Smooth muscle cell (in vitro differentiated cells): ENCODE measurements at regions not wholly inside any gene's neighbourhood (a gene's known extent, or its start where the extent isn't known, plus 50 kb on each side); places are given as distances from the start of the nearest gene placed in this dataset.

Experiments used
- DNase-seq: peaks from one replicate; lab custom pipeline; 2025; ENCODE audit not compliant: unreplicated experiment; lab: John Stamatoyannopoulos, UW
- H2AFZ ChIP-seq: fragments of 200-600 bp; sonication (generic); 2 replicates; pipeline ENCODE4 v1.6.0; 2016; ENCODE audit warnings: antibody characterized with exemption, low read depth, mild to moderate bottlenecking
- H3F3A ChIP-seq: fragments of 200-600 bp; sonication (generic); 2 replicates; pipeline ENCODE4 v1.6.0; 2017; ENCODE audit warnings: antibody characterized with exemption, low read depth
- H3K27ac ChIP-seq: fragments of 200-600 bp; sonication (generic); 2 replicates; pipeline ENCODE4 v1.5.1; 2016; ENCODE audit warnings: low read depth, mild to moderate bottlenecking
- H3K27me3 ChIP-seq: fragments of 200-600 bp; sonication (generic); 2 replicates; pipeline ENCODE4 v1.6.1; 2016; ENCODE audit warnings: low read depth, mild to moderate bottlenecking
- H3K36me3 ChIP-seq: fragments of 200-600 bp; sonication (generic); 2 replicates; pipeline ENCODE4 v1.5.1; 2016; ENCODE audit warnings: low read depth
- H3K4me1 ChIP-seq: fragments of 200-600 bp; sonication (generic); 2 replicates; pipeline ENCODE4 v1.5.1; 2016; ENCODE audit warnings: low read depth
- H3K4me2 ChIP-seq: fragments of 200-600 bp; sonication (generic); 2 replicates; pipeline ENCODE4 v1.6.0; 2016; ENCODE audit warnings: mild to moderate bottlenecking
- H3K4me3 ChIP-seq: fragments of 200-600 bp; sonication (generic); 2 replicates; pipeline ENCODE4 v1.5.1; 2016; ENCODE audit warnings: mild to moderate bottlenecking
- H3K79me2 ChIP-seq: fragments of 200-600 bp; sonication (generic); 2 replicates; pipeline ENCODE4 v1.6.0; 2016; ENCODE audit warnings: low read depth, mild to moderate bottlenecking
- H3K9ac ChIP-seq: fragments of 200-600 bp; sonication (generic); 2 replicates; pipeline ENCODE4 v1.6.0; 2016; ENCODE audit warnings: low read depth
- H3K9me3 ChIP-seq: fragments of 200-600 bp; sonication (generic); replicated peaks from 2 replicates; pipeline ENCODE4 v1.5.1; 2016; ENCODE audit warnings: low read depth
- H4K20me1 ChIP-seq: fragments of 200-600 bp; sonication (generic); 2 replicates; pipeline ENCODE4 v1.6.0; 2016; ENCODE audit warnings: low read depth
- CTCF ChIP-seq: fragments of 200-600 bp; sonication (generic); IDR thresholded peaks from 2 replicates; pipeline ENCODE4 v1.5.1; 2017; ENCODE audit warnings: borderline replicate concordance, mild to moderate bottlenecking, antibody characterized with exemption; ENCODE audit not compliant: insufficient read depth, poor library complexity, severe bottlenecking
- whole genome bisulfite sequencing: methylation state at CpG from one replicate; pipeline ENCODE4 v1.1.7; 2016; ENCODE audit warnings: low lambda C conversion rate; 5-methylcytosine and 5-hydroxymethylcytosine counted together

GRCh38 chr4:11618666-11619282, 190.1 kb upstream of the HS3ST1 start:
- DNase-seq: no peak

GRCh38 chr4:11616856-11617255, 188.2 kb upstream of the HS3ST1 start:
- no peaks in the 10 kb centered on the region for H3F3A ChIP-seq
- 93% methylated on average over 4 of the region's 4 CpGs for WGBS
- no peaks in the 10 kb centered on the region for H3K36me3 ChIP-seq
- H3K4me1 ChIP-seq: no peaks in the 10 kb centered on the region
- H3K9ac ChIP-seq: no peak overlapping the region
- H2AFZ ChIP-seq: no peak overlapping the region
- no peak for TF ChIP-seq CTCF
- H3K9me3 ChIP-seq: no peaks in the 10 kb centered on the region
- no peak overlapping the region for H3K4me3 ChIP-seq
- H3K79me2 ChIP-seq: no peaks in the 10 kb centered on the region
- no peak overlapping the region for H3K27ac ChIP-seq
- no peak overlapping the region for H3K4me2 ChIP-seq
- DNase-seq: no peak
- H4K20me1 ChIP-seq: no peaks in the 10 kb centered on the region
- H3K27me3 ChIP-seq: no peaks in the 10 kb centered on the region

More at GRCh38 chr4:11618666-11619282, 190.1 kb upstream of the HS3ST1 start:
- Histone ChIP-seq H2AFZ (peak overlapping the region; percentile 9), H3K4me1 (no peaks in the 10 kb centered on the region), H4K20me1 (no peaks in the 10 kb centered on the region), H3K27me3 (no peaks in the 10 kb centered on the region), H3K79me2 (no peaks in the 10 kb centered on the region), H3K9ac (no peak overlapping the region), H3K36me3 (no peaks in the 10 kb centered on the region), H3K27ac (no peak overlapping the region), H3K4me3 (no peak overlapping the region), H3K4me2 (no peak overlapping the region), H3K9me3 (no peaks in the 10 kb centered on the region), H3F3A (no peaks in the 10 kb centered on the region)
- WGBS: 48% methylated on average over 2 of the region's 2 CpGs
- no peak for TF ChIP-seq CTCF

DNA sequence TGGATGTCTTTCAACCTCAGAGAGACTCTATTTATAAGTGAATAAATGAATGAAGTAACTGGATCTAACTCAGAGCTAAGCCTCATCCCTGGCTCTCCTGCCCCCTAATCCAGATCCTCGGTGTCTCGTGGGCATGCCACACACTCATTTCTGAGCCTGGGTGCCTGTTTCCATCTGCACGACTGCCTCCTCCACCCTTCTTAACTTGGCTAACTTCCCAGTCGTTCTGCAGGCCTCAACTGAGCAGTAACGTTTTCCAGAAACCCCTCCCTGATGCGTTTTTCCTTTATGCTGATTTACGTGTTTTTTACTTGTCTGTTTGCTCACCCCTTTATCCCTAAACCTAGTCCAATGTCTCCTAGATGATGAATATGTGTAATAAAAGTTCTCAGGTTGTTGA, 186.9 kb upstream of the HS3ST1 start:
- Histone ChIP-seq H2AFZ (peak overlapping the region; percentile 56), H3K27me3 (no peaks in the 10 kb centered on the region), H3K27ac (peak overlapping the region; percentile 81)

More for the DNA sequence above, 186.9 kb upstream of the HS3ST1 start:
- Histone ChIP-seq H3K4me2 (peak overlapping the region; percentile 14), H3K4me1 (no peaks in the 10 kb centered on the region), H3K9ac (no peak overlapping the region), H3K9me3 (no peaks in the 10 kb centered on the region), H3K36me3 (no peaks in the 10 kb centered on the region), H3K79me2 (no peaks in the 10 kb centered on the region), H3K4me3 (no peak overlapping the region), H3F3A (no peaks in the 10 kb centered on the region), H4K20me1 (no peaks in the 10 kb centered on the region)
- 25% methylated on average over 7 of the region's 7 CpGs for WGBS
- DNase-seq: no peak
- no peak for TF ChIP-seq CTCF
